OCI-LY3 (cell line): ENCODE measurements at regions not wholly inside any gene's neighbourhood (a gene's known extent, or its start where the extent isn't known, plus 50 kb on each side); places are given as distances from the start of the nearest gene placed in this dataset.

Experiments used
- H2AFZ ChIP-seq: fragments of 200-600, 300-600 bp; shearing (Covaris generic); 2 replicates; pipeline ENCODE4 v1.6.0; 2014; ENCODE audit warnings: antibody characterized with exemption, low read depth, low read length
- H3K27ac ChIP-seq: fragments of 200-600, 300-600 bp; sonication (generic); 2 replicates; pipeline ENCODE4 v1.5.1; 2014; ENCODE audit warnings: mild to moderate bottlenecking, low read length, moderate library complexity, mixed read lengths
- H3K27me3 ChIP-seq: fragments of 200-600, 300-600 bp; sonication (generic); 2 replicates; pipeline ENCODE4 v1.6.1; 2014; ENCODE audit warnings: low read depth, low read length, mixed read lengths
- H3K36me3 ChIP-seq: fragments of 200-600, 300-600 bp; sonication (generic); replicated peaks from 2 replicates; pipeline ENCODE3; 2014; ENCODE audit warnings: low read depth, low read length, mixed read lengths
- H3K4me1 ChIP-seq: fragments of 300-600, 200-600 bp; sonication (generic); 2 replicates; pipeline ENCODE4 v1.6.1; 2014; ENCODE audit warnings: low read length, mixed read lengths
- H3K4me2 ChIP-seq: fragments of 200-600, 300-600 bp; sonication (generic); 2 replicates; pipeline ENCODE4 v1.6.1; 2014; ENCODE audit warnings: low read length, mixed read lengths
- H3K4me3 ChIP-seq: fragments of 300-600, 200-600 bp; sonication (generic); 2 replicates; pipeline ENCODE4 v1.5.1; 2014; ENCODE audit warnings: antibody characterized with exemption, mild to moderate bottlenecking, low read length, moderate library complexity
- H3K79me2 ChIP-seq: fragments of 300-600, 200-600 bp; shearing (Covaris generic); 2 replicates; pipeline ENCODE4 v1.6.1; 2014; ENCODE audit warnings: mild to moderate bottlenecking, low read length, mixed read lengths
- H3K9ac ChIP-seq: fragments of 300-600, 200-600 bp; shearing (Covaris generic); 2 replicates; pipeline ENCODE4 v1.6.0; 2014; ENCODE audit warnings: mild to moderate bottlenecking, low read length, moderate library complexity
- H3K9me3 ChIP-seq: fragments of 200-600, 300-600 bp; shearing (Covaris generic); 2 replicates; pipeline ENCODE4 v1.6.1; 2014; ENCODE audit warnings: low read length, mixed read lengths; ENCODE audit not compliant: insufficient read depth
- H4K20me1 ChIP-seq: fragments of 200-600, 300-600 bp; sonication (generic); 2 replicates; pipeline ENCODE4 v1.6.1; 2016; ENCODE audit warnings: low read length, mixed read lengths; ENCODE audit not compliant: insufficient read depth
- CTCF ChIP-seq: fragments of 200-600, 300-600 bp; sonication (generic); IDR thresholded peaks from 2 replicates; pipeline ENCODE4 v1.5.1; 2014; ENCODE audit warnings: antibody characterized with exemption, low read length, low read depth
- EZH2phosphoT487 ChIP-seq: fragments of 200-600 bp; shearing (Covaris generic); IDR thresholded peaks from 2 replicates; pipeline ENCODE4 v1.6.1; 2018; ENCODE audit warnings: antibody characterized with exemption, mixed run types, low read depth

- no peak for TF ChIP-seq CTCF
- no peaks in the 10 kb centered on the region for H4K20me1 ChIP-seq
- peak overlapping the region; percentile 87 for H3K27ac ChIP-seq
- H3K27me3 ChIP-seq, result no peaks in the 10 kb centered on the region
- peak overlapping the region; percentile 20; the same call in 1 of the 2 replicates for H2AFZ ChIP-seq
- H3K36me3 ChIP-seq, result no peaks in the 10 kb centered on the region
- peak overlapping the region; percentile 70 for H3K4me2 ChIP-seq
- H3K4me3 ChIP-seq, result peak overlapping the region; percentile 54
- H3K4me1 ChIP-seq, result peaks cover 25% of the 10 kb centered on the region
- H3K79me2 ChIP-seq, result no peaks in the 10 kb centered on the region
- peak overlapping the region; percentile 46 for H3K9ac ChIP-seq
- H3K9me3 ChIP-seq, result no peaks in the 10 kb centered on the region
Observed at GRCh38 chr4:135185256-135185655, 983.7 kb upstream of the PABPC4L start.

GRCh38 chr4:135184715-135185114 lies 983.1 kb upstream of the PABPC4L start:
- peaks cover 25% of the 10 kb centered on the region for H3K4me1 ChIP-seq
- H4K20me1 ChIP-seq, result no peaks in the 10 kb centered on the region
- TF ChIP-seq CTCF, result no peak
- no peak for TF ChIP-seq EZH2phosphoT487
- H3K27ac ChIP-seq, result peak overlapping the region; percentile 87
- no peak overlapping the region for H3K4me3 ChIP-seq
- no peaks in the 10 kb centered on the region for H3K79me2 ChIP-seq
- H3K36me3 ChIP-seq, result no peaks in the 10 kb centered on the region
- peak overlapping the region; percentile 20; the same call in 1 of the 2 replicates for H2AFZ ChIP-seq
- H3K27me3 ChIP-seq, result no peaks in the 10 kb centered on the region
- peak overlapping the region; percentile 46; the same call in 1 of the 2 replicates for H3K9ac ChIP-seq
- peak overlapping the region; percentile 70 for H3K4me2 ChIP-seq
- H3K9me3 ChIP-seq, result no peaks in the 10 kb centered on the region

GRCh38 chr4:135177321-135177720 lies 975.7 kb upstream of the PABPC4L start:
- H3K27me3 ChIP-seq, result no peaks in the 10 kb centered on the region
- no peak overlapping the region for H3K4me2 ChIP-seq
- H3K9me3 ChIP-seq, result no peaks in the 10 kb centered on the region
- no peak overlapping the region for H3K4me3 ChIP-seq
- H2AFZ ChIP-seq, result no peak overlapping the region
- no peak overlapping the region for H3K9ac ChIP-seq
- no peak overlapping the region for H3K27ac ChIP-seq
- H3K36me3 ChIP-seq, result no peaks in the 10 kb centered on the region
- no peaks in the 10 kb centered on the region for H3K79me2 ChIP-seq
- H4K20me1 ChIP-seq, result no peaks in the 10 kb centered on the region
- TF ChIP-seq CTCF (no peak), EZH2phosphoT487 (no peak)
- H3K4me1 ChIP-seq, result peaks cover 14% of the 10 kb centered on the region

- Histone ChIP-seq H3K4me3 (no peak overlapping the region), H3K9me3 (no peaks in the 10 kb centered on the region), H2AFZ (no peak overlapping the region)
Observed at GRCh38 chr4:135166661-135167060, 965.1 kb upstream of the PABPC4L start.

More at GRCh38 chr4:135166661-135167060, 965.1 kb upstream of the PABPC4L start:
- H3K36me3 ChIP-seq, result no peaks in the 10 kb centered on the region
- TF ChIP-seq CTCF, result no peak
- TF ChIP-seq EZH2phosphoT487, result no peak
- no peak overlapping the region for H3K4me2 ChIP-seq
- H3K27ac ChIP-seq, result no peak overlapping the region
- no peaks in the 10 kb centered on the region for H3K27me3 ChIP-seq
- no peak overlapping the region for H3K9ac ChIP-seq
- H3K79me2 ChIP-seq, result no peaks in the 10 kb centered on the region
- peaks cover 13% of the 10 kb centered on the region for H3K4me1 ChIP-seq
- H4K20me1 ChIP-seq, result no peaks in the 10 kb centered on the region
